ENCODE measurements at regions not wholly inside any gene's neighbourhood (a gene's known extent, or its start where the extent isn't known, plus 50 kb on each side); places are given as distances from the start of the nearest gene placed in this dataset.

DNA sequence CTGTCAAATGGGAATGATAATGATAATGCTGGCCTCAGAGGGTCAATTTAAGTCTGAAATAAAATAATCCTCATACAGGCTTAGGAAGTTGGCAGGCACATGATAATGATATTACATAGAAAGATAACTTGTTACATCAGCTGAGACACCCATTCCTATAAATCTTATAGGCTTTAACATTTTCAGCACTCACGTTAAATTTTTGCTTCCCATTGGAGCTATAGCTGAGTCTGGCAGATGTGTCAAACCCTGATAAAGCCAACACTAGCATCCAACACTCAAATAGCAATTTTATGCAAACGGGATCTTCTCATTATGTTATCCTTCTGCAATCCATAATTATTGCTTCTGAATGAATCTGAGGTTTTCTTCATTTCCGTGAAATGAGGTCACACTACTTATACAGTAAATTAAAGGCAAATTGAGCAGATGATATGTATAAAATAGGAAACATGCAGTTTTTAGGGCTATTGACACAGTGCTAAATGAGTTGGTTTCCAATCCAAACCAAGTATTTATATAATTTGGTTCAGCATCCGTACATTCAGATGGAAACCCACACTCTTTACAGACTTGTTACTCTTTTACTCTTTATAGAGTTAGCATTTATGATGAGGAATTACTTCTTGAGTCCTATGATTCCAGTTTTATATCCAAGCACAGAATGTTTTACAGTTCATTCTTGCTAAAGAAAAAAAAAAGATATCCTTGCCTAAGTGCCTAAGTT lies 481.6 kb downstream of the BTBD3 start:
- TF ChIP-seq, protein P1, sequence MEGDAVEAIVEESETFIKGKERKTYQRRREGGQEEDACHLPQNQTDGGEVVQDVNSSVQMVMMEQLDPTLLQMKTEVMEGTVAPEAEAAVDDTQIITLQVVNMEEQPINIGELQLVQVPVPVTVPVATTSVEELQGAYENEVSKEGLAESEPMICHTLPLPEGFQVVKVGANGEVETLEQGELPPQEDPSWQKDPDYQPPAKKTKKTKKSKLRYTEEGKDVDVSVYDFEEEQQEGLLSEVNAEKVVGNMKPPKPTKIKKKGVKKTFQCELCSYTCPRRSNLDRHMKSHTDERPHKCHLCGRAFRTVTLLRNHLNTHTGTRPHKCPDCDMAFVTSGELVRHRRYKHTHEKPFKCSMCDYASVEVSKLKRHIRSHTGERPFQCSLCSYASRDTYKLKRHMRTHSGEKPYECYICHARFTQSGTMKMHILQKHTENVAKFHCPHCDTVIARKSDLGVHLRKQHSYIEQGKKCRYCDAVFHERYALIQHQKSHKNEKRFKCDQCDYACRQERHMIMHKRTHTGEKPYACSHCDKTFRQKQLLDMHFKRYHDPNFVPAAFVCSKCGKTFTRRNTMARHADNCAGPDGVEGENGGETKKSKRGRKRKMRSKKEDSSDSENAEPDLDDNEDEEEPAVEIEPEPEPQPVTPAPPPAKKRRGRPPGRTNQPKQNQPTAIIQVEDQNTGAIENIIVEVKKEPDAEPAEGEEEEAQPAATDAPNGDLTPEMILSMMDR (conservative IDR thresholded peaks at IDR 0.05 in 1 of 2, IDR thresholded peaks at IDR 0.05 in 1 of 2; ENCODE audit: extremely low read depth in 1 of 2, insufficient read depth in 1 of 2, low read depth in 1 of 2, low read length in 2 of 2): no peak
- TF ChIP-seq EZH2 (IDR thresholded peaks at IDR 0.05; ENCODE audit: borderline replicate concordance, low read length): no peak
